WERI-Rb-1 (cell line): ENCODE measurements at regions not wholly inside any gene's neighbourhood (a gene's known extent, or its start where the extent isn't known, plus 50 kb on each side); places are given as distances from the start of the nearest gene placed in this dataset.

Experiments
- DNase-seq: peaks from one replicate; pipeline ENCODE4 v3.0.0-alpha.2; 2020
- H3K27ac ChIP-seq: fragments of 250-450 bp; sonication (Bioruptor Pico); 2 replicates; pipeline ENCODE4 v1.5.1; 2020; ENCODE audit warnings: mild to moderate bottlenecking, moderate library complexity
- H3K27me3 ChIP-seq: fragments of 250-450 bp; sonication (Bioruptor Pico); 2 replicates; pipeline ENCODE4 v1.5.1; 2021; ENCODE audit warnings: mild to moderate bottlenecking, low read depth, moderate library complexity; ENCODE audit not compliant: insufficient read depth, severe bottlenecking
- H3K36me3 ChIP-seq: fragments of 250-450 bp; sonication (Bioruptor Pico); 2 replicates; pipeline ENCODE4 v1.5.1; 2020; ENCODE audit warnings: mild to moderate bottlenecking, moderate library complexity
- H3K4me3 ChIP-seq: 2 replicates; pipeline ENCODE4 v1.5.1; 2011; ENCODE audit warnings: low read depth, mild to moderate bottlenecking, control low read depth, low read length
- H3K9me3 ChIP-seq: fragments of 250-450 bp; sonication (Bioruptor Pico); 2 replicates; pipeline ENCODE4 v1.5.1; 2021; ENCODE audit warnings: mild to moderate bottlenecking, moderate library complexity; ENCODE audit not compliant: severe bottlenecking
- TF ChIP-seq, protein P1 (sequence below): IDR thresholded peaks from 2 replicates; pipeline ENCODE4 v1.5.1; 2011; ENCODE audit warnings: low read depth, mild to moderate bottlenecking, control low read depth, inconsistent platforms, low read length

DNA sequence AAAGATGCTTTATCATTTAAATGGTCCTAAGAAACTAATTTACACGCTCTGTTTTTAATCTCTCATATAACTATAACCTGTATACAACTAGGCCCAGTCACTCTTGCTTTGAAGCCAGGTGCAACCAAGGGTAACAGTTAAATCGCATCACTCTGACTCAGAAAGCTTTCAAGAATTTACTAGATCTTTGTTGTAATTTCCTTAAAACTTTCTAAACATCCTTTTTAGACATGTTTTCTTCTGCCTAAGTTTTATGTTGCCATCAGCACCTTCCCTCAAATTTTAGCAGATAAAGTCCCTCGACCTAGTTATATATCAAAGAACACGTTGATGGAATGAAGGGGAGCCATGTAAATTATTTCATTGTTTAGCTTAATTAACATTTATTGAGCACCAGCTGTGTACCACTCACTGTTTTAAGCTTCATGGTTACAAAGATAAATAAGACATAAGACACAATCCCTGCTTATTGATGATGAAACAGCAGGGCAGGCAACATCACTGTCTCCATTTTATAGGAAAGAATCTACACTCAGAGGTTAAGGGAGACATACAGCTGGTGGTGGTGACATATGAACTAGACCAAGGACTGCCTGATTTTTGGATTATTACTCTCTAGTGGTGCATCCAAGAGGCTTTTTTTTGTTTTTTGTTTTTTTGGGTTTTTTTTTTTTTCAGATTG lies 101.0 kb downstream of the CD200R1L start:
- no peak overlapping the region for H3K4me3 ChIP-seq
- no peak for DNase-seq
- H3K27me3 ChIP-seq, result peaks cover 40% of the 10 kb centered on the region
- TF ChIP-seq, protein P1, sequence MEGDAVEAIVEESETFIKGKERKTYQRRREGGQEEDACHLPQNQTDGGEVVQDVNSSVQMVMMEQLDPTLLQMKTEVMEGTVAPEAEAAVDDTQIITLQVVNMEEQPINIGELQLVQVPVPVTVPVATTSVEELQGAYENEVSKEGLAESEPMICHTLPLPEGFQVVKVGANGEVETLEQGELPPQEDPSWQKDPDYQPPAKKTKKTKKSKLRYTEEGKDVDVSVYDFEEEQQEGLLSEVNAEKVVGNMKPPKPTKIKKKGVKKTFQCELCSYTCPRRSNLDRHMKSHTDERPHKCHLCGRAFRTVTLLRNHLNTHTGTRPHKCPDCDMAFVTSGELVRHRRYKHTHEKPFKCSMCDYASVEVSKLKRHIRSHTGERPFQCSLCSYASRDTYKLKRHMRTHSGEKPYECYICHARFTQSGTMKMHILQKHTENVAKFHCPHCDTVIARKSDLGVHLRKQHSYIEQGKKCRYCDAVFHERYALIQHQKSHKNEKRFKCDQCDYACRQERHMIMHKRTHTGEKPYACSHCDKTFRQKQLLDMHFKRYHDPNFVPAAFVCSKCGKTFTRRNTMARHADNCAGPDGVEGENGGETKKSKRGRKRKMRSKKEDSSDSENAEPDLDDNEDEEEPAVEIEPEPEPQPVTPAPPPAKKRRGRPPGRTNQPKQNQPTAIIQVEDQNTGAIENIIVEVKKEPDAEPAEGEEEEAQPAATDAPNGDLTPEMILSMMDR, result no peak
- no peaks in the 10 kb centered on the region for H3K9me3 ChIP-seq
- H3K27ac ChIP-seq, result no peak overlapping the region
- H3K36me3 ChIP-seq, result no peaks in the 10 kb centered on the region

DNA sequence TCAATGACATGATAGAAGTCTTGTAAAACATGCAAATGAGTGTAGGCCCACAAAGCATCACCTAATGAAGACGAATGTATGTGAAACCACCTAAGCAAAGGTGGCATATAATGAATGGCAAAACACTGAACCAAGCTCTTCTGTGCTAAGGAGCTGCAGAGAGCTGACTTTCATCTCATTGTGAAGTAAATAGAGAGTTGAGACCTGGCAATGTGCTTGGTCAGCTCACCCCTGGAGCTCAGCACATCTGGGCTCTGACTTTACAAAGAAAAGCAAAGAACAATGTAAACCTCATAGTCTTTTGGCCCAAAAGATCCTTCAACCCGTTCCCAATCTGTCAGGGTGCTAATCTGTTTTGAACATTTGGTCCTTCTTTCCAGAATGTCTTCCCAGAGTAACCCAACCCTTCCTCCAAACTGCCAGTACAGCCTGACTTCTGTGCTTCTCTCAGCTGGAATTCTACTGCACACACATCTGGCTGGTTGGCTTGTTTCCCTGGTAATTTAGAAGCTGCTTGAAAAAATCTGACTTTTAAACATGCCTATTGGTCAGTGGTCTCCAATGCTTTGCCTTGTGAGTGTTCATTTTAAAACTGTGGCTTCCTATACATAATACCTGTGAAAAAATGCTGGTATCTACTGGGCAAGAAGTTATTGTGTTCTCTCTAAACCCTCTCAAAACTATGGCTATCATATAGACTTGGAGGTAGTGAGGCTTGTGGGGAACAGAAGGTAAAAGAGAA lies 101.7 kb downstream of the CD200R1L start:
- TF ChIP-seq, protein P1, result no peak
- DNase-seq, result no peak
- H3K9me3 ChIP-seq, result no peaks in the 10 kb centered on the region
- no peaks in the 10 kb centered on the region for H3K36me3 ChIP-seq
- H3K27ac ChIP-seq, result no peak overlapping the region
- H3K27me3 ChIP-seq, result peaks cover 40% of the 10 kb centered on the region
- no peak overlapping the region for H3K4me3 ChIP-seq

DNA sequence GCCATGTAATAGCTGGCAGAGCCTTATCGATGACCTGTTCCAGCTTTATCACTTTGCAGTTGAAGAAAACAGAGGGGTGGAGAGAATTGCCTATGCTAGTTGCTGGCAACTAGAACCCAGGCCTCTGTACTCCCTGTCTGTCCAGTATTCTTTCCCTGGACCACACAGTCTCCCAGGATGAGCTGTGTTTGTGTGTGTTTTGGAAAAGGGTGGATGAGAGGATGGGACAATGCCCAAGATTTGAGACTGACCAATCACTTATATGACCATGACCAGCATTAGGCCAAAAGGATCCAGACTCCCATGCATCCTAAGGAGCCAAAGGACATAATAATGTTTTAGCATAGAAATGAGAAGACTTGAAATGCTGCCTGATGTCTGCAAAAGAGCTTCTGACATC lies 102.6 kb downstream of the CD200R1L start:
- DNase-seq, result no peak
- H3K27ac ChIP-seq, result no peak overlapping the region
- no peaks in the 10 kb centered on the region for H3K36me3 ChIP-seq
- peaks cover 42% of the 10 kb centered on the region for H3K27me3 ChIP-seq
- TF ChIP-seq, protein P1, result no peak
- no peaks in the 10 kb centered on the region for H3K9me3 ChIP-seq
- no peak overlapping the region for H3K4me3 ChIP-seq

DNA sequence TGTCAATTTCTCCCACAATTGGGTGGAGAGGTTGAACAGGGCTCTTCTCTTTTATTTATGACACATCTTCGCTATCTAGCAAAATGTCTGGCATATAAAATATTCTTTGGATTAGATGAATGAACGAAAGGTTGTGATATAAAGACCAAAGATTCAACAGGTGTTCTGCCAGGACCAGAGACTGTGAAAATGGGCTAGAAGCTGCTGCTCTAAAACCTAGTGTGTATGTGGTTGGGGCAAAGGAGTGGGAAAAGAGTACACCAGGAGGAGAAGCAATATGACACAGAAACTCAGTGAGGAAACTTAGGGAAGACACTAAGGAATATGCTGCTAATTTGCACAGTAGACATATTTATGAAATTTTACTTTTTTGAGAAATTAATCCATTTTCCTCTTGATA lies 102.0 kb upstream of the CCDC80 start:
- no peak for DNase-seq
- H3K27me3 ChIP-seq, result peaks cover 44% of the 10 kb centered on the region
- TF ChIP-seq, protein P1, result no peak
- H3K4me3 ChIP-seq, result no peak overlapping the region
- no peak overlapping the region for H3K27ac ChIP-seq
- no peaks in the 10 kb centered on the region for H3K9me3 ChIP-seq
- no peaks in the 10 kb centered on the region for H3K36me3 ChIP-seq

DNA sequence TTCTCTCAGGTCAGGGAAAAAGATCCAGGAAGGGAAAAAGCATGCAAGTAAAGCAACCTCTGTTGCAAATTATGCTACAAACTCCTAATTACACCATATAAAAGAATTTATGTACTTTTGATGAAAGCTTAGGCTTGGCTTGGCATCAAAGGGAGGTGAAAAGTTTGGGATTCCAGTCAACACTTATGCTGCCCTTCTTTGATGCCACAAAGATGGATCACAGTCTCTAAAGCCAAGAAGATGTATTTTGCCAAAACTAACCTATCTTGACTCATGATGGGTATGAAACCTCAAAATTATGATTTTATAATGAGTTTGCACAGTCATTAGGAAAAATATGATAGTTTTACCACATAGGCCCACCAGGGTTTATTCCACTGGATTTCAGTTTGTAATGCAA lies 101.0 kb upstream of the CCDC80 start:
- H3K4me3 ChIP-seq, result no peak overlapping the region
- TF ChIP-seq, protein P1, result no peak
- no peak for DNase-seq

More for the DNA sequence above, 101.0 kb upstream of the CCDC80 start:
- Histone ChIP-seq H3K9me3 (no peaks in the 10 kb centered on the region), H3K36me3 (no peaks in the 10 kb centered on the region), H3K27ac (no peak overlapping the region), H3K27me3 (peaks cover 44% of the 10 kb centered on the region)
